ENCODE measurements at regions not wholly inside any gene's neighbourhood (a gene's known extent, or its start where the extent isn't known, plus 50 kb on each side); places are given as distances from the start of the nearest gene placed in this dataset.

- Histone ChIP-seq H3K27ac (ENCODE audit: low read length in 2 of 2) (no peak overlapping the region), H2AFZ (ENCODE audit: insufficient read depth, low read depth, low read length, poor library complexity, severe bottlenecking) (no peak overlapping the region), H3K27me3 (replicated peaks in 1 of 4; ENCODE audit: control extremely low read depth in 1 of 4, control insufficient read depth in 3 of 4, insufficient read depth in 4 of 4, low read length in 3 of 4) (no peaks in the 10 kb centered on the region), H3K79me2 (ENCODE audit: control insufficient read depth, insufficient read depth, low read length) (no peaks in the 10 kb centered on the region), H4K20me1 (ENCODE audit: control insufficient read depth, insufficient read depth, low read length, poor library complexity, severe bottlenecking) (no peaks in the 10 kb centered on the region), H3K36me3 (replicated peaks in 1 of 2; ENCODE audit: control extremely low read depth in 1 of 2, control insufficient read depth in 1 of 2, extremely low read depth in 1 of 2, insufficient read depth in 2 of 2, low read length in 1 of 2) (no peaks in the 10 kb centered on the region), H3K9me3 (ENCODE audit: control extremely low read depth in 1 of 3, control insufficient read depth in 2 of 3, insufficient read depth in 1 of 3, low read length in 2 of 3) (no peaks in the 10 kb centered on the region), H3K4me2 (replicated peaks; ENCODE audit: low read depth, low read length, poor library complexity, severe bottlenecking) (no peak overlapping the region), H3K9ac (ENCODE audit: low read length) (no peak overlapping the region), H3K4me3 (ENCODE audit: control extremely low read depth in 1 of 5, extremely low read depth in 1 of 5, insufficient read depth in 1 of 5, low read depth in 2 of 5, low read length in 4 of 5) (no peak overlapping the region), H3K4me1 (ENCODE audit: control insufficient read depth in 2 of 2, insufficient read depth in 2 of 2, low read length in 2 of 2) (no peaks in the 10 kb centered on the region)
- CTCF ChIA-PET, result no interaction called here
- Mint-ChIP-seq H3K4me3 (no peak overlapping the region), H3K27me3 (peaks cover 2% of the 10 kb centered on the region), H3K27ac (no peak overlapping the region), H3K9me3 (ENCODE audit: insufficient read depth) (no peaks in the 10 kb centered on the region), H3K4me1 (no peaks in the 10 kb centered on the region)
- ATAC-seq (ENCODE audit: low read depth), result no peak
- no peak for DNase-seq
- POLR2A ChIA-PET, result no interaction called here
- 40% methylated on average over 1 of the region's 2 CpGs for WGBS (ENCODE audit: insufficient coverage)
- no peak for TF ChIP-seq CTCF (IDR thresholded peaks at IDR 0.05)
- TF ChIP-seq EZH2 (IDR thresholded peaks at IDR 0.05; ENCODE audit: borderline replicate concordance, insufficient read depth, low read depth, low read length, poor library complexity, severe bottlenecking), result no peak
- intact Hi-C loops (cut with micrococcal nuclease), result no loop called here
These were observed 404.6 kb upstream of the BRINP1 start for GRCh38 chr9:119773823-119774222.

GRCh38 chr9:119771341-119771740 is 402.1 kb upstream of the BRINP1 start:
- no peaks in the 10 kb centered on the region for H3K4me1 ChIP-seq (ENCODE audit: control insufficient read depth in 2 of 2, insufficient read depth in 2 of 2, low read length in 2 of 2)
- no peaks in the 10 kb centered on the region for H3K36me3 ChIP-seq (replicated peaks in 1 of 2; ENCODE audit: control extremely low read depth in 1 of 2, control insufficient read depth in 1 of 2, extremely low read depth in 1 of 2, insufficient read depth in 2 of 2, low read length in 1 of 2)
- ATAC-seq (ENCODE audit: low read depth), result no peak
- no peak for DNase-seq
- Mint-ChIP-seq H3K9me3 (ENCODE audit: insufficient read depth) (no peaks in the 10 kb centered on the region), H3K4me3 (no peak overlapping the region), H3K27ac (no peak overlapping the region), H3K27me3 (peaks cover 2% of the 10 kb centered on the region), H3K4me1 (no peaks in the 10 kb centered on the region)
- H3K4me2 ChIP-seq (replicated peaks; ENCODE audit: low read depth, low read length, poor library complexity, severe bottlenecking), result no peak overlapping the region
- intact Hi-C loops (cut with micrococcal nuclease), result no loop called here
- ChIA-PET CTCF (no interaction called here), POLR2A (no interaction called here)
- no peak overlapping the region for H3K4me3 ChIP-seq (ENCODE audit: control extremely low read depth in 1 of 5, extremely low read depth in 1 of 5, insufficient read depth in 1 of 5, low read depth in 2 of 5, low read length in 4 of 5)
- no peaks in the 10 kb centered on the region for H3K79me2 ChIP-seq (ENCODE audit: control insufficient read depth, insufficient read depth, low read length)
- WGBS (ENCODE audit: insufficient coverage), result no CpG with 5 or more reads among the region's 1 CpG
- no peaks in the 10 kb centered on the region for H3K9me3 ChIP-seq (ENCODE audit: control extremely low read depth in 1 of 3, control insufficient read depth in 2 of 3, insufficient read depth in 1 of 3, low read length in 2 of 3)
- H2AFZ ChIP-seq (ENCODE audit: insufficient read depth, low read depth, low read length, poor library complexity, severe bottlenecking), result no peak overlapping the region
- no peaks in the 10 kb centered on the region for H4K20me1 ChIP-seq (ENCODE audit: control insufficient read depth, insufficient read depth, low read length, poor library complexity, severe bottlenecking)
- TF ChIP-seq CTCF (IDR thresholded peaks at IDR 0.05) (no peak), EZH2 (IDR thresholded peaks at IDR 0.05; ENCODE audit: borderline replicate concordance, insufficient read depth, low read depth, low read length, poor library complexity, severe bottlenecking) (no peak)
- no peak overlapping the region for H3K27ac ChIP-seq (ENCODE audit: low read length in 2 of 2)
- no peaks in the 10 kb centered on the region for H3K27me3 ChIP-seq (replicated peaks in 1 of 4; ENCODE audit: control extremely low read depth in 1 of 4, control insufficient read depth in 3 of 4, insufficient read depth in 4 of 4, low read length in 3 of 4)
- no peak overlapping the region for H3K9ac ChIP-seq (ENCODE audit: low read length)
